ENCODE measurements at regions not wholly inside any gene's neighbourhood (a gene's known extent, or its start where the extent isn't known, plus 50 kb on each side); places are given as distances from the start of the nearest gene placed in this dataset.
A peak's percentile ranks its signal among the peaks of the same experiment; 100 is the strongest.

DNA sequence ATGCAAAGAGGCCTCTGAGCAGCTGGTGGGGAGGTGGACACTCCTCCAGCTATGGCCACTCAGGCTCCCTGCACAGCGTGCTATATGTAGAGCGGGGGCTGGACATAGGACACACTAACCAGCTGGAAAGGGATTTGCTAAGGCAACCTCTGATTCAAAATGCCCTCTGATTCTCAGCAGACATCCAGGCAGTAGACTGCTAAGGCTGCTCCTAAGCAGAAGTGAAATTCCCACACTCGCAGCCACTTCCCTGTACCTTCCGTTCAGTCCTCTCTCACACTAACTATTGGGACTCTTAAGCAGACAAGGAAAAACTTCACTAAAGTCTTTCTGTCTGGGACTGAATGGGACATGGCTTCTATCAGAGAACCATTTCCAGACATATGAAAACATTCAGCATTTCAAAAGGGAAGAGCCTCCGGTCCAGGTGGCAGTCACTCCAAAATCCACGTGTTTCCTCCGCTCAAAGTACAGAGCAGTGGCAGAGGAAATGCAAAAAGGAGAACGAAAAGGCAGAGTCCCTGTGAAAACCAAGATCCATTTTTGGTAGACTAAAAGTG is 265.8 kb downstream of the TTC32 start:
- H3K27ac ChIP-seq, result no peak overlapping the region
- no peak overlapping the region for H3K4me3 ChIP-seq (replicated peaks in 1 of 3)
- intact Hi-C loops (cut with DNase I), result no loop called here
- H3K4me1 ChIP-seq, result peaks cover 0 to 4% of the 10 kb centered on the region in 2 donors
- DNase-seq, result no peak
- H3K36me3 ChIP-seq, result no peaks in the 10 kb centered on the region
- 78 to 81% methylated on average over 8 of the region's 8 CpGs for WGBS, 2 donors
- TF ChIP-seq, protein P1, sequence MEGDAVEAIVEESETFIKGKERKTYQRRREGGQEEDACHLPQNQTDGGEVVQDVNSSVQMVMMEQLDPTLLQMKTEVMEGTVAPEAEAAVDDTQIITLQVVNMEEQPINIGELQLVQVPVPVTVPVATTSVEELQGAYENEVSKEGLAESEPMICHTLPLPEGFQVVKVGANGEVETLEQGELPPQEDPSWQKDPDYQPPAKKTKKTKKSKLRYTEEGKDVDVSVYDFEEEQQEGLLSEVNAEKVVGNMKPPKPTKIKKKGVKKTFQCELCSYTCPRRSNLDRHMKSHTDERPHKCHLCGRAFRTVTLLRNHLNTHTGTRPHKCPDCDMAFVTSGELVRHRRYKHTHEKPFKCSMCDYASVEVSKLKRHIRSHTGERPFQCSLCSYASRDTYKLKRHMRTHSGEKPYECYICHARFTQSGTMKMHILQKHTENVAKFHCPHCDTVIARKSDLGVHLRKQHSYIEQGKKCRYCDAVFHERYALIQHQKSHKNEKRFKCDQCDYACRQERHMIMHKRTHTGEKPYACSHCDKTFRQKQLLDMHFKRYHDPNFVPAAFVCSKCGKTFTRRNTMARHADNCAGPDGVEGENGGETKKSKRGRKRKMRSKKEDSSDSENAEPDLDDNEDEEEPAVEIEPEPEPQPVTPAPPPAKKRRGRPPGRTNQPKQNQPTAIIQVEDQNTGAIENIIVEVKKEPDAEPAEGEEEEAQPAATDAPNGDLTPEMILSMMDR (IDR thresholded peaks at IDR 0.05), result no peak
- no peak for TF ChIP-seq POLR2A (IDR thresholded peaks at IDR 0.05)
- no peaks in the 10 kb centered on the region for H3K27me3 ChIP-seq
- no peaks in the 10 kb centered on the region for H3K9me3 ChIP-seq

DNA sequence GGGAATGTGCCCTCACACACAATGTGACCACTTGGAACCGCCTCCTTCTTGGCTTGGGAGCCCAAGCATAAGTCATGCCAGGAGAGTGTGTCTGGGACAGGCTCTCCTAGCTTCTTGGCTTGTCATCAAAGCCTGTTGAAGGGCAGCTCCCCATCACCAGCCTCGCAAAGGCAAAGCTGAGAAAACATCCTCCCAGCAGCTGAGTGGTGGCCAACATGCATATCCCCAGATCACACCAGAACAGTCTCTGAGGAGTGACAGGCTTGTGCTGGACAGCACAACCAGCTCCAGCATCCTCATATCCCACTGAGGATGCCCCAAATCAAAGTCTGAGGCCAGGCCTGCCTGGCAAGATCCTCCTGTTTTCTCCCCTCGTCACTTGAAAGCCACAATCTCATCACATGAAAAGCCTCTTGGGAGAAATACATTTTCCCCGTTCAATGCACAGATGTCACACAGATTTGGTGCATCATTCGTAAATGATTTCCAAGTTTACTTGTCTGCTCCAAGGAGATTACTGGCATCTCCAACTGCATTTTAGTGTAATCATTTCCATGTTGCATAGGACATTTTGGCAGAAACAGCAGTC is 269.3 kb downstream of the TTC32 start:
- no peak for TF ChIP-seq POLR2A (IDR thresholded peaks at IDR 0.05)
- TF ChIP-seq, protein P1 (IDR thresholded peaks at IDR 0.05), result no peak
- no peaks in the 10 kb centered on the region for H3K27me3 ChIP-seq
- peak; percentile 62 to 71 for DNase-seq
- no peaks in the 10 kb centered on the region for H3K9me3 ChIP-seq
- no peak overlapping the region for H3K27ac ChIP-seq
- H3K36me3 ChIP-seq, result no peaks in the 10 kb centered on the region
- 47 to 49% methylated on average over 5 of the region's 5 CpGs for WGBS, 2 donors
- H3K4me1 ChIP-seq, result peaks cover 0 to 4% of the 10 kb centered on the region in 2 donors
- no peak overlapping the region for H3K4me3 ChIP-seq (replicated peaks in 1 of 3)
- intact Hi-C loops (cut with DNase I), result no loop called here

DNA sequence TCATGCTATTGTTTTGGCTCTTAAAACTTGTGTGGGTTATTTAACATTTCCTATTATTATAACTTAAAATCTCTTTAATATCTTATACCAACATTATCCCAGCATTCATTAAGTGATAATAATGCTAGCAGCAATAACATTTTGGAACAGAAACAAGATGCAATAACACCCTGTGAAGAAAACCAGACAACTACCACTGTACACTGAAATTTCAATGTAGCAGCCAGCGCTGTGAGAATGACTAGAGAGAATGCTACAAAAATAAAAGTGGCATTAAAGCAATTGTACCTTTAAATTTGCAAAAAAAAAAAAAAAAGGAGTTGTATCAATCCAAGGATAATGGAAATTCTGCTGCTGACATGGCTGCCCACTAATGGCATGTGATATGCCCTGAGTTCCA is 269.9 kb downstream of the TTC32 start:
- no peak for DNase-seq
- intact Hi-C loops (cut with DNase I), result no loop called here
- TF ChIP-seq, protein P1 (IDR thresholded peaks at IDR 0.05), result no peak
- TF ChIP-seq POLR2A (IDR thresholded peaks at IDR 0.05), result no peak
- no peaks in the 10 kb centered on the region for H3K27me3 ChIP-seq
- H3K4me1 ChIP-seq, result peaks cover 0 to 4% of the 10 kb centered on the region in 2 donors
- H3K4me3 ChIP-seq (replicated peaks in 1 of 3), result no peak overlapping the region
- no peak overlapping the region for H3K27ac ChIP-seq
- 71 to 97% methylated on average over 1 of the region's 1 CpG for WGBS, 2 donors
- no peaks in the 10 kb centered on the region for H3K36me3 ChIP-seq
- H3K9me3 ChIP-seq, result no peaks in the 10 kb centered on the region

DNA sequence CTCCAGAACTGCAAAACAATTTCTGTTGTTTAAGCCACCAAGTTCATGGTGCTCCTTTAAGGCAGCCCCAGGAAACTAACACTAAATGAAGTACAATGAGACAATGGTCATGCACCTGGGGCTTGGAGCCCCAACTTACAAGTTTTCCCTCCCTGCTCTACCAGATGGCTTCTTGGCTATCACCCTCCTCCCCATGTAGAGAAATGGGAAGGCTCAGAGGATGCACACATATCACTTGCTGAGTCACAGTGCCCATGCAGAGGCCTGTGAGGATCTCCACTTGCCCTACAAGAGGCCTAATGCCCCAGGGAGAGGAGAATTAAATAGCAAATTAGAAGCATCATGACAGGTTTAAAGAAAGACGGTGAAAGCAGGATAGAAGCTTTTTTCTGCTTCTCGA is 270.9 kb downstream of the TTC32 start:
- no peak overlapping the region for H3K27ac ChIP-seq
- no peak overlapping the region for H3K4me3 ChIP-seq (replicated peaks in 1 of 3)
- WGBS, 2 donors, result 86 to 89% methylated on average over 2 of the region's 2 CpGs
- DNase-seq, result no peak
- no peaks in the 10 kb centered on the region for H3K36me3 ChIP-seq
- H3K9me3 ChIP-seq, result no peaks in the 10 kb centered on the region
- no peaks in the 10 kb centered on the region for H3K27me3 ChIP-seq
- peaks cover 0 to 4% of the 10 kb centered on the region in 2 donors for H3K4me1 ChIP-seq
- intact Hi-C loops (cut with DNase I), result no loop called here
- TF ChIP-seq POLR2A (IDR thresholded peaks at IDR 0.05), result no peak
- TF ChIP-seq, protein P1 (IDR thresholded peaks at IDR 0.05), result no peak

DNA sequence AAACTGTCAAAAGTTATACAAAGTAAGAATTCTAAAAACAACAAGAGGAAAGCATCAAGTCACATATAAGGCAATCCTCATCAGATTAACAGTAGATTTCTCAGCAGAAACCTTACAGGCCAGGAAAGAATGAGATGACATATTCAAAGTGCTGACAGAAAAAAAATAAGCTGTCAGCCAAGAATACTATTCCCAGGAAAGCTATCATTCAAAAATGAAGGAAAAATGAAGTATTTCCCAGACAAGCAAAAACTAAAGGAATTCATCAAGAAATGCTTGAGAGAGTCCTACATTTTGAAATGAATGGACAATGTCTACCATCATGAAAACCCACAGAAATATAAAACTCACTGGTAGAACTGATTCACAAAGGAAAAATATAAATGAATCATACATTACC is 268.9 kb upstream of the OSR1 start:
- H3K4me3 ChIP-seq (replicated peaks in 1 of 3), result no peak overlapping the region
- no peak for DNase-seq
- H3K27me3 ChIP-seq, result no peaks in the 10 kb centered on the region
- intact Hi-C loops (cut with DNase I), result no loop called here
- H3K4me1 ChIP-seq, result peaks cover 0 to 1% of the 10 kb centered on the region in 2 donors
- no peaks in the 10 kb centered on the region for H3K36me3 ChIP-seq
- no peak for TF ChIP-seq POLR2A (IDR thresholded peaks at IDR 0.05)
- TF ChIP-seq, protein P1 (IDR thresholded peaks at IDR 0.05), result no peak
- H3K9me3 ChIP-seq, result no peaks in the 10 kb centered on the region
- no peak overlapping the region for H3K27ac ChIP-seq
